Activated CD4-positive, alpha-beta T cell treated with anti-CD3 and anti-CD28 coated beads, Interleukin-10, Interleukin-2, amounts not matched to agents 100 ng/mL and 50 ng/mL, durations not matched to agents 16 hours and 8 hours (primary cell): ENCODE measurements at regions not wholly inside any gene's neighbourhood (a gene's known extent, or its start where the extent isn't known, plus 50 kb on each side); places are given as distances from the start of the nearest gene placed in this dataset.
"Not testable (repeated sequence)": the region's sequence is repeated elsewhere in the genome, so short reads cannot be mapped to it uniquely, and the experiment has no call there.

Experiments
- DNase-seq: peaks from one replicate; pipeline ENCODE4 v3.0.0-alpha.2; 2020

DNA sequence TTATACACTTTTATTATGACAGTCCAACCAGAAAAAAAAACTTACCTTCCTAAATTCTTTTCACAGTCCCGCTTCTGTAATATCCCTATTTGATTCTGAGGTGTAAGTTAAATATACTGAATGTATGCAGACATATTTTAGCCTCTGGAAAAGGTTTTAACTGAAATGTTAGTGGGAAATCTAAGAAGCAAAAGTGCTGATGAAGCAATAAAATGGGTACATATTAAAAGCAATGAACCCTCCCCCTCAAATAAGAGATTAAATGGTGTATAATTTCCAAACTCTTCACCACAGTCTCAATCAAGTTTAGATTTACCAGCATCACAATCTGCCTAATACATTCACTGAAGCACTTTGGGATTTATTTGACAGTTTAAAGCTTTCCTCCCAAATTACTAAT, 688.3 kb upstream of the DIAPH2 start:
- DNase-seq = no peak

DNA sequence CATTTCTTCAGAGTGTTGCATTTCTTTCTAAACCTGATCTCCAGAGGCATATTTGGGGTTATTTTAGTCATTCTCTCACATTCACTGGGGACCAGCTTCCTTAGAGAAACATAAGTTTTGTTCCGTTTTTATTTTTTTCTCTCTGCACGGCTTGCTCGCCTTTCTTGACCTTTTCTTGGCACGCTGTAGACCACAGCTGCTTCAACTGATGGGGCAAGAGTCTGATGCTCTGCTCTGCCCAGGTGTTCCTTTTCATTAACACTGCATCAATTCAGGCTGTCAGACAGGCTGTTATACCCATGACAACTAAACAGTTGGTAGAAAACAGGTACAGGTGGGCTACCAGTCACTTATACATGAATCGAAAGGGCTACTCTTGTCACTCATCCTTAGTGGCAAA, 682.2 kb upstream of the DIAPH2 start:
- no peak for DNase-seq

DNA sequence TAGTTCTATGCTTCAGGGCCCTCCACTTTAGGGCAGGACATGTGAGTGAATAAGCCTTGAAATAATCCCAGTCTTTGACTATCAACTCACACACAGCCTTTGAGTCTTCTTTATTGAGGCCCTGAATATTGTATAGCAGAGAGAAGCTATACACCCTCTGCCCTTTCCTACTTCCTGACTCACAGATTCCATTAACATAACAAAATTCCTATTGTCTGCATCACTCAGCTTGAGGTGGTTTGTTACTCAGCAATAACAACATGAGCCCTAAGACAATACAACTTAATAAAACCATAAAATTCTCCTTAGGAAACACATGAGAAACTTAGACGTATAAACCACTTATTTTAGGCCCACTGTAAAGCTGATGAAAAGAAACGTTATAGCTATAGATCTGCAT, 680.3 kb upstream of the DIAPH2 start:
- no peak for DNase-seq

DNA sequence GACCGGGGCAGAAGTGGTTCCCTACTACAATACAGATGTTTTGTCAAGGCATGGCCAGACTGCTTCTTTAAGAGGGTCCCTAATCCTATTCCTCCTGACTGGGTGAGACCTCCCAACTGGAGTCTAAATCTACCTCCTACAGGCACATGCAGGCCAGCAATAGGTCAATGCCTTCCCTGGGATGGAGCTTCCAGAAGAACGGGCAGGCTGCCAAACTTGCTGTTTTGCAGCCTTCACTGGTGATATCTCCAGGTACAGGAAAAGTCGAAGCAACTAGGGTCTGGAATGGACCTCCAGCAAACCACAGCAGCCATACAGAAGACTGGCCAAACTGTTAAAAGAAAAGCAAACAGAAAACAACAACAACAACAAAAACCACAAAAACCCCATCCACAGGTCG, 678.4 kb upstream of the DIAPH2 start:
- no peak for DNase-seq

DNA sequence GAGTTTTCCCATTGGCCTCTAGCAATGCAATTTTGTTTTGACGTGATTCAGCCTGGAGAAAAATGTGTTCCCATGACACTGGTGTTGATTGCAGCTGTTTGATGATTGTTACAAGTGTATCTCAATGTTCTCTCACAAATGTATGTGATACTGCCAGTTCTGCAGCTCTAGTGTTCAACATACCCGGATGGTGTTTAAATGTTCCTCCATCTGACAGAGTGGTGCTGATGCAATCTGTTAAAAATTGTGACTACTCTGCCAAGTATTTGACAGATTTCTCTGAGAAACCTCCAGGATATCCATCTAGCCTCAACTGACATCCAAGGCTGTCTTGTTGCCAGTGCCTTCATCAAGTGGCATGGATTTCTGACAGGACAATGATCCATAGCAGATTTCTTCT, 657.2 kb upstream of the DIAPH2 start:
- no peak for DNase-seq

DNA sequence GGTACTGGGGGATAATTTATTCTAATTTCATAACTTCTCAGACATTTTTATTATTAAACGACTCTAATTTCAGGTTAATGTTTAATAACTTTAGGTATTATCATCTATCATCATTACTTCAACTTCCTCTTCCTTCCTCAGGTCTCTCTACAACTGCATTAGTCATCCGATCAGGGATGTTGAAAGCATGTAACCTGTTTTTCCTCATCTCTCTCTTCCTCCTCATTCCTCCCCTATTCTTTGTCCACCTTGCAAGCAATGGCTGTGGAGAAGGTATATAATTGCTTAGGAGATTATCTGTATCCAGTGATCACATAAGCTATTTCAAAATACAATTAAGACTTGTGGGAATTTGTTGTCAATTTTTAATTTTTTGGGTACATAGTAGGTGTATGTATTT, 632.6 kb upstream of the DIAPH2 start:
- no peak for DNase-seq

DNA sequence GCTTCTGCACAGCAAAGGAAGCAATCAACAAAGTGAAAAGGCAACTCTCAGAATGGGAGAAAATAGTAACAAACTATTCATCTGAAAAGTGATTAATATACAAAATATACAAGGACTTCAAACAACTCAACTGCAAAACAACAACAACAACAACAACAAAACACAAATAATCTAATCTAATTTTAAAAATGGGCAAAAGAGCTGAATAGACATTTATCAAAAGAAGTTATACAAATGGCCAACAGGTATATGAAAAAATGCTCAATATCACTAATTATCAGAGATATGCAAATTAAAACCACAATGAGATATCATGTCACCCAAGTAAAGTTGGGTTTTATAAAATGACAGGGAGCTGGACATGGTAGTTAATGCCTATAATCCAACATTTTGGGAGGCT, 602.8 kb upstream of the DIAPH2 start:
- DNase-seq = no peak

DNA sequence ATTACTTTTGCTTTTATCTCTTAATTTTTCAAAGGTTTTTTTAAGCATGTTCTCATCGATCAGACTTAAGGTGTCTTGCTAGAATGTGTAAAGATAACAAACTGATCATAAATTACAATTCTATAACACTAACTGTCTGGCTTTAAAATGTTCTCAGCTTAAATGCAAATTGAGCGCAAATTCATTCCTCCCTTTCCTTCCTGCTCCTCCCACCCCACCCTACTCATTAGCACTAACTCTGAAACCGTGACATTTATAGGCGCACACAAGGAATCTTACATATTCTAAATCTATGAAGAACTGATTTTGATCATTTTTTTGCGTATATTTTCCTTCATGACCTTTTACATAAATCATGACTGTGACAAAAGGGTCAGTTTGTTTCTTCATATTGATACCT, 590.0 kb upstream of the DIAPH2 start:
- no peak for DNase-seq

DNA sequence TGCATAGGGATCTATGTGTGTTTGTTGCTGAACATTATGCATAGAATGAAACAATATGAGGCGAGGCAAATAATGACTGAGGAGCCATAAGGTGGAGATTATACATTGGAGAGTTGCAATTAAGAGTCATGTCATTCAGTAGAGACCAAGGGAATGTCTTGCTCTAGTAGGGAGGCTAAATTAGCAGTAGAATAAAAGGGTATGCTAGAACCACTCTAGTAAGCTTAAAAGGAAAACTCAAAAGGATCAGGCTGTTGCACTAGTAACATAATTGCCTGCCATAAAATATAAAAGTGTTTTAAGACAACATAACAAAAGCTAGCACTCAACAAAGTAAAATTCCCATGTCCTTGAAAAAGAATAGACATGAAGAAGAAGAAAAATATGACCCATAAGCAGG, 586.2 kb upstream of the DIAPH2 start:
- no peak for DNase-seq

DNA sequence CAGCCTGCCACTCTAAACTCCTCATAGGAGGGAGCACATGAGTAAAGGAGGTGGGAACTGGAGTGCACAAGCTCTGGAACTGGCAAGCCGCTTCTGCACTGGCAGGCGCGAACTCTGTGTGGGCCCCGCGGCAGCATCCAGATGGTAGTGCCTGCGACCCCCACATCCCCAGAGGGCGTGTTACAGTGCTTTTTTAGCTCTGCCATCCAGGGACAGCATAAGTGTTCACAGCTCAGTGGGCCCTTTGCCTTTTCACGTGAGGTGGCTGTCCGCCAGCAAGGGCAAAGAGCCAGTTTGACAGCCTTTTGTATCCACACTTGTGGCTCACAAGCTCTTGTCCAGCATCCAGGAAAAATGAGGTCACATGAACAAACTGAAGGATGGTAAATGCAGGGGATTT, 581.6 kb upstream of the DIAPH2 start:
- DNase-seq = no peak

DNA sequence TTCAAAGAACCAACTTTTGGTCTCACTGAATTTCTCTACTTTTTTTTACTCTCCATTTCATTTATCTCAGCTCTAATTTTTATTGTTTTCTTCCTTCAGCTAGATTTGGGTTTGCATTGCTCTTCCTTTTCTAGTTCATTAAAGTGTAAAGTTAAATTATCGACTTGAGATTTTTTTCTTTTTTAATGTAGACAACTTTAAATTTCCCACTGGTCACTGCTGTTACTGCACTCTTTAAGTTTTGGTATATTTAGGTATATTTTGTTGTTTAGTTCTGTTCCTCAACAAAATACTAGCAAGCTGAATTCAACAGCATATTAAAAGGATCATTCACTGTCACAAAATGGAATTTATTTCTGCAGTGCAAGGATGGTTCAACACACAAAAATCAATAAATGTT, 572.0 kb upstream of the DIAPH2 start:
- no peak for DNase-seq

DNA sequence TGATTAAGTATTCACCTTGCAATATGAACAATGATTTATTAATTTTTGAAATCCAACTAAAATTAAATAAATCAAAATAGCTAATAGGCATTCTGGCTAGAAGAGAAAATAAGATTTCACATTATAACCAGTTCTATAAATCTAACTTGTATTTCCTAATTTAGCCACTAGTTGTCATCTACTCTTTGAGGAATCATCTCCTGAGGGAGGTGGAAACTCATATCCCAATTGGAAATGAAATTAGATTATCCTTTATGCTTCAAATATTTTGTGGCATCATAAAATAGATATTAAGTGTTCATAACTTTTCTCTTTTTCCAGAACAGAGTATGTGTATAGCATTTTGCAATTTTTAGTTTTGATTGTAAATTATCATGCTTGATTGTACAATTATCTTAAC, 558.5 kb upstream of the DIAPH2 start:
- no peak for DNase-seq

DNA sequence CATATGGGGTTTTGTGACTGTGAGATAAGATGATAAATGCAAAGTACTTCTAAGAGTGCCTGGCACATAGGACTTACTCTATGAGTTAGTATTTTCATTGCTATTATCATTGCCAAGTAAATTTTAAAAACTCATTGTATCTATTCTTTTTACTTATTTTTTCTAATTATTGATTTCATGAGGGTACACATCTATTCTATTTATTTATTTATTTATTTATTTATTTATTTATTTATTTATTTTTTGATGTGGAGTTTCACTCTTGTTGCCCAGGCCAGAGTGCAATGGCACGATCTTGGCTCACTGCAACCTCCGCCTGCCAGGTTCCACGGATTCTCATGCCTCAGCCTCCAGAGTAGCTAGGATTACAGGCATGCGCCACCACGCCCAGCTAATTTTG, 556.6 kb upstream of the DIAPH2 start:
- DNase-seq = not testable (repeated sequence)

DNA sequence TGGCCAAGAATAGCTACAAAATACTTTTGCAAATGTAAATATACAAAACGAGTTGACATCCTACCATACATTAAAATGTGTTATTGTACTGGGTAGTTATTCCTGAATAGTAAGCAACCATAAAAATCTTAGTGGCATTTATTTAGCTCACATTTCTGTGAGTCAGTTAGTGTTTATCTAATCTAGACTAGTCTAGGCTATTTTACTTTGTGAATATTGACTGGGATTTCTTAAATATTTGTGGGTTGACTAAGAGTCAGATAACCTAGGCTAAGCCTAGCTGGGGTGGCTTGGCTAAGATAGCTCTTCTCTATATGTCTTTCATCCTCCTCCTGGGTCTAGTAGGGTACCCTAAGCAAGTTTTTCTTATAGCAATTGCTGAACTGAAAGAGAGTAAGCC, 543.8 kb upstream of the DIAPH2 start:
- no peak for DNase-seq

DNA sequence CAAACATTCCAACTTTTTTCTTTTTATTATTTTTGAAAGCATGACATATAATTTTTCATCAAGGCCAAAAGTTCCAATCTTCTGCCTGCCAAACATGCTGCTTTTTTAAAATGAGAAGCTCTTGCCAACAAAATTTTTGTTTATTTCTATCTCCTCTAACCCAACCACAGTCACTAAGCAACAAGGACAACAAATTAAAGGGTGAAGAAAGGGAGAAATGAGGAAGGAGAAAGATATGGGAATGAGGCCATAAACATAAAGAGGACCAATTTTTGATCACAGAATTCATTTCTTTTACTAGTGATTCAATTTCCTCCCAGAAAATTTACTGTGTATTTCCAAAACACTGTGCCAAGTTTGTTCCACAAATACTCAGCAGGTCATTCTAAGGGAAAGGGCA, 537.0 kb upstream of the DIAPH2 start:
- no peak for DNase-seq

DNA sequence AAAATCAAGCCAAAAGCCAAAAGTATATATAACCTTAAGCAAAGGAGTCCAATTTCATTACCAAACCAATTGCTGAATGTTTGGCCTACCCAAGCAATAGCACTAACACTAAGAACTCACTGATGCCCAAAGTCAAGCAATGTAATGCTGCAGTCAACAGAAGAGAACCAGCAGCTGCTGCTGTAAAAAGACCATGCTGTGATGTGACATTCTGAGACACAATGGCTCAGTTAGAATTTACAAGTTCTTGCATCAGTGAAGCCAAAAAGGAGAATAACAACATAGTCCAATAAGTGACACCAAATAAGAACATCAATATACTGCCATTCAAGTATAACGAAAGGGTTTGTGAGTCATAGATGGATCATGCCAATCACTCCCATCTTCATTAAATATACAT, 514.0 kb upstream of the DIAPH2 start:
- DNase-seq = no peak

DNA sequence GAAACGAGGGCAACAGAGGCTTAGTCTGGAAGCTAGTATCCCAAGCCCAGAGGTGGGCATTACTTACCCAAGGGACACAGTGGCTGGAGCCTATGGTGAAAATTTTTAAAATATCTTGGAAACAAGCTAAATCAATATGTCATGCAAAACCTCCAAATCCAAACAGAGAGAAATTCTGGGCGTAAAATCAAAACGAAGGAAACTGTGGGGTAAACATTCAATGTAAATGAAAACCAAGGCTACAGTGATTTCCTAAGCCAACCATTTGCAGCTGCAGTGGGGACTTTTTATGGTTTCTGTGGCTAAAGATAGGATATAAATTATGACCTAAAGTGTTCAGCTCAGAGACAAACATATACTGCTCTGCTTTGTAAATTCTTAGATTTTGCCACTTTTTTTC, 507.7 kb upstream of the DIAPH2 start:
- DNase-seq = no peak

DNA sequence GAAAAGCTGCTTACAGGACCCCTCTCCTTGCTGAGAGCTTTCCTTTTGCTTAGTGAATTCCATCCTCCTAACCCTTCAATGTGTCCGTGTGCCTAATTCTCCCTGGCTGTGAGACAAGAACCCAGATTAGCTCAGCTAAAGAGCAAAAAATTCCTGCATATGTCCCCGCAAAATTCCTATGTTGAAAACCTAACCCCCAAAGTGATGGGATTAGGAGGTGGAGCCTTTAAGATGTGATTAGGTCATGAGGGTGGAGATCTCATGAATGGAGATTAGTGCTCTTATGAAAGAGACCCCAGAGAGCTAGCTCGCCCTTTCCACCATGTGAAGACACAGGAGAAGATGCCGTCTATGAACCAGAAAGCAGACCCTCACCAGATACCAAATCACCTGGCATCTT, 503.0 kb upstream of the DIAPH2 start:
- DNase-seq = no peak

DNA sequence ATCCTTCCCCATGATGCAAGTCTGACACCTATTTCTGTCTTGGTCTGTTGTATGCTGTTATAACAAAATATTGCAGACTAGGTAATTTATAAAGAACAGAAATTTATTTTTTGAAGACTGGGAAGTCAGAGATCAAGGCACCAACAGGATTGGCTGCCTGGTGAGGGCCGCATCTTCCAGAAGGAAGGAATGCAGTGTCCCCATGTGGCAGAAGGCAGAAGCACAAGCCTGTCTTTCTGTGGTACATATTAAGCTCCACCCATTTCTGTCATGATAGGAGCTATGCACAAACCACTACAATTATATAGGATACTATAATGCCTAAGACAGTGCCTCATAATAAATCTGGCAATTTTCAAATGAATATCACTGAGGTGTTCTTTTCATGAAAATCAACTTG, 502.3 kb upstream of the DIAPH2 start:
- DNase-seq = peak; percentile 11

DNA sequence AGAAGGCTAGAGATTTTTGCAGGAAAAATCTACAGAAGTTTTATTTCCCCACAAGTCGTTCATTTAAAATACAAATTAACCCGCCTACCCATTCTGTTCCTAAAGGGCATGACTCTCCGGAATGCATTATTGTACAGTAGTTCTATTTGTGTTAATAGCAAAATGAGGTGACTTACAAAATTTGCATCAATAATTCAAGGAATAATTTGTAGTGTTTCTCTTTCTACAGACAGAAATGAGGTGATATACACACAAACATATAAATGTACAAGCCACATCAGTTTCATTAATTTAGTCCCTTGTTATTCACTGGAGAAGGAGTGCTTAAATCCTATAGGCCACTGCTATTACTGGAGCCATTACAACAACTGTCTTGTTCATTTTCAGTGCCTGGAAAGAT, 501.3 kb upstream of the DIAPH2 start:
- no peak for DNase-seq

DNA sequence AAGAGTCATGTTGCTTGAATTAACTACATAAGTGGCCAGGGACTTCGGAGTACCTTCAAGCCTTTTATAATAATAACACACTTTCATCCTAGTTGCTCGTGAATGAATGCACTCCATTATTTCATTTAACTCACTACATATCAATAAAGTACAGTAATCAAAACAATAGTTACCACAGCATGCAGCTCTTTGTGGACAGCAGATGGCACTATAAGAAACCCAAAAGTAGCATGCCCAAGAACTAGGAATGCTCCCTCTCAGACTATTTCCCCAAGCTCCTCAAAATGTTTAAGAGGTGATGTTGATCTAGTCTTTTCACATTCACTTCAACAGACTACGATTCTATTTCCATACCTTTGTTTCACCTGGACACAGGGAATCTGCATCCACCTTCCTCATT, 500.8 kb upstream of the DIAPH2 start:
- DNase-seq = no peak

DNA sequence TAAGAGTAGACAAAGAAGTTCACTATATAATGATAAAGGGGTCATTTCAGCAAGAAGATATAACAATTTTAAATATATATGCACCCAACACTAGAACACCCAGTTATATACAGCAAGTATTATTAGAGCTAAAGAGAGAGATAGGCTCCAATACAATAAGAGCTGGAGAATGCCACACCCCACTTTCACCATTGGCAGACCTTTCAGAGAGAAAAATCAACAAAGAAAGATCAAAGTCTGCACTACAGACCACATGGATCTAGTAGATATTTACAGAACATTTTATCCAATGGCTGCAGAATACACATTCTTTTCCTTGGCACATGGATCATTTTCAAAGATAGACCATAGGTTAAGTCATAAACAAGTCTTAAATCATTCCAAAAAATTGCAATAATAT, 479.7 kb upstream of the DIAPH2 start:
- DNase-seq = no peak

DNA sequence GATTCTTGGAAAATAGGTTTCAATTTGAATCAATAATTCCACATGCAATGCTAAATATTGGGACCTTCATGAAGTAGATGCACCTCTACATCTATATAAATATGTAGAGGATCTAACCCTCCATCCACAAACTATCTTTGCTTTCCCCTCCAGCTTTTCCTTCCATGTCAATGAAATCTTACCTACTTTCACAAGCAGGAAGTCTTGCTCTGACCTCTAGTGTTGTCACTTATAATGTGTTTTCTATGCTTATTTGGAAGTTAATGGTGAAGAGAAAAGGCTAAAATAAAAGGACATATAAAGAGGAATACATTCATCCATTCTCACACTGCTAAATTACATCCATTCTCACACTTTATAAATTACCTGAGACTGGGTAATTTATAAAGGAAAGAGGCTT, 472.7 kb upstream of the DIAPH2 start:
- DNase-seq = no peak

DNA sequence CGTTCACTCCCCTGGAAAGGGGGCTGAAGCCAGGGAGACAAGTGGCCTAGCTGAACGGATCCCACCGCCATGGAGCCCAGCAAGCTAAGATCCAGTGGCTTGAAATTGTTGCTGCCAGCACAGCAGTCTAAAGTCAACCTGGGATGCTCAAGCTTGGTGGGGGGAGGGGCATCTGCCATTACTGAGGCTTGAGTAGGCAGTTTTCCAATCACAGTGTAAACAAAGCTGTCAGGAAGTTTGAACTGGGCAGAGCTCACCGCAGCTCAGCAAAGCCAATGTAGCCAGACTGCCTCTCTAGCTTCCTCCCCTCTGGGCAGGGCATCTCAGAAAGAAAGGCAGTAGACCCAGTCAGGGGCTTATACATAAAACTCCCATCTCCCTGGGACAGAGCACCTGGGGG, 470.0 kb upstream of the DIAPH2 start:
- not testable (repeated sequence) for DNase-seq

DNA sequence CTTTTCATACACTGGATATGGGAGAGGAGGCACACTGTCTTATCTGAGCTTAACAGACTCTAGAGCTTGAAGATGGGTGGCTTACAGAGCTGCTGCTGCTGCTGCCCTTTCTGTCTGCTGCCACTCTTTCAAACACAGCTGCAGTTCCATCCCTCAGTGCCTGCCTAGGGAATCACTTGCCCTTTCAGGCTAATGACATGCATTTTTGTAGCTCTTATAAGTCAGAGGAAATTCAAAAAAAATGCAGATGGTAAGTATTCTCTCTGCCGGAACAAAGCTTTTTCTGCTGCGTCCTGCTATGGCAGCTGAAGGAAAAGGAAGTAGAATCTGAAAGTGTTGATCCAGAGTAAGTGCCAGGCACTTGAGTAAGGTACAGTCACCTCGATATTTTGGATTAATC, 460.4 kb upstream of the DIAPH2 start:
- DNase-seq = no peak

DNA sequence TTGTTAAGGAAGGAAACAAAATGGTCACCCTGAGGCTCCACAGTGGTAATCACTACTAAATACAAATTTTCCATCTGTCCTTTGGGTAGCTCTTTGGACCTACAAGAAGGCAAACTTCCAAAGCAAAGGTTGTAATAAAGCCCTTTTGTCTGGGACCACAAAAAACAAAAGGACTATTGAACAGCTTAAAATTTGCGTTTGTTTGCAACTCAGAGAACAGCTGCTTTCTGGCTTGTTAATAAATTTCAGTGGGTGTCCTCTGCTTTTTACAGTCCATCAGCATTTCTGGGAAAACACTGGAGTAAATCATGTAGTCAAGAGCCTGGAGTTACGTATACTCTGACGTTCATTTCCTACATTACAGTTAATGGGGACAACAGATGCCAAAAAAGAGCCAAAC, 439.7 kb upstream of the DIAPH2 start:
- no peak for DNase-seq

DNA sequence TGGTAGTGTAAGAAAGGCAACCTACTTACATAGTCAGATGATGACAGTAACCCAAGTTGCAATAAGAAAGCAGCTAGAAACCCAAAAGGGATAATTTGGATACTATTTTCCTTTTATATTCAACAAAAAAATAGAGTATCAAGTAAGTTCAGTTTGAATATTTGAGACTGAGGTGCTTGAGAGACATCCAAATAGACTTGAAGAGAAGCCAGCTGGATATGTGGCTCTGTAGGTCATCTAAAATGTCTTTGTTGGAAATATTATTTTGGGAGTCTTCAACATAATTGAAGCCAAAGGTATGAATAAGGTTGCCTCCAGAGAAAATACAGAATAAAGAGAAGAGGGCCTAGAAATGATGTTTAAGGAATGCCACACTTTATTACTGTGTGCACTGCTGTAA, 438.2 kb upstream of the DIAPH2 start:
- DNase-seq = no peak
